ENCODE measurements at regions not wholly inside any gene's neighbourhood (a gene's known extent, or its start where the extent isn't known, plus 50 kb on each side); places are given as distances from the start of the nearest gene placed in this dataset.

- no peak for TF ChIP-seq CTCF (conservative IDR thresholded peaks at IDR 0.05; ENCODE audit: low read length)
- TF ChIP-seq EZH2phosphoT487 (IDR thresholded peaks at IDR 0.05; ENCODE audit: borderline replicate concordance, low read depth, low read length): no peak
Observed at GRCh38 chr3:124395162-124395561, 335.1 kb upstream of the UMPS start.

All from OCI-LY7 (cell line).